Fibroblast of peridontal ligament (primary cell): ENCODE measurements at regions not wholly inside any gene's neighbourhood (a gene's known extent, or its start where the extent isn't known, plus 50 kb on each side); places are given as distances from the start of the nearest gene placed in this dataset.
"Not testable (repeated sequence)": the region's sequence is repeated elsewhere in the genome, so short reads cannot be mapped to it uniquely, and the experiment has no call there.

Experiments
- DNase-seq: peaks from one replicate; pipeline ENCODE4 v3.0.0-alpha.2; 2010; ENCODE audit errors: extremely low read depth

- DNase-seq: no peak
Observed at GRCh38 chr9:22990349-22990748, 543.7 kb downstream of the DMRTA1 start.

DNA sequence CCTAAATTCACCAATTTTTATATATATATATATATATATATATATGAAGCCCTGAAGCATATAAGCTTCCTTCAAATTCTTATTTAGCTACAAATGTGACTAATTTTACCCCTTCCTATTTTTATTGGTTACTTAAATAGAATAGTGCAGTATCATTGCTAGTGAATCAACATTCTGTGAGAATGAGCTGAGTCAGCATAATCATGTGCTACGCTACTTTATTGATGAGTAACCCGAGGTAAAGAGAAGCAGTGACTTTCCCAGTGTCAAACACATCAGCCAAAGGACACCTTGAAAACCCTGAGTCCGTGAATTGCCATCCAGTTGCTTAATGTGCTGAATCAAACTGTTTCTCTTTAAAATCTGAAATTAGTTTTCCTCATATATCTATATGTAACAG, 546.2 kb downstream of the DMRTA1 start:
- DNase-seq: no peak

- DNase-seq: no peak
Observed at GRCh38 chr9:22997923-22998322, 551.3 kb downstream of the DMRTA1 start.

DNA sequence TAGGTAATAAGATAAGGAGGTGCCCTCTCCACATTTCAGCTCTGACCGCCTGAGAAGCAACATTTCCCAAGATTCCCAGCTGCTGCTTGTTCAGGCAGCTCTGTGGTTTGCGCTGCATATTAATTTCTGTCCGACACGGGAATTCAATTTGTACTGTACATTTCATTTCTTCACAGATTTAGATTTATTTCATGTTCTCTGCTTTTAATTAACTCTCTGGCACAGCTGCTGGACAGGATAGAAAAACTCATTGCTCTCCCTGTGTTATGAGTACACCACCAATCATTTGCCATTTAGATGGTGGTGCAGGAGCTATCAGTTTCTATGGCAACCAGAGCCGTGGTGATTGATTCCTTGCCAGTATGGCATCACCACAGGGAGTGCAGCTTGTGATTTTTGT, 558.5 kb downstream of the DMRTA1 start:
- DNase-seq: peak; percentile 66

DNA sequence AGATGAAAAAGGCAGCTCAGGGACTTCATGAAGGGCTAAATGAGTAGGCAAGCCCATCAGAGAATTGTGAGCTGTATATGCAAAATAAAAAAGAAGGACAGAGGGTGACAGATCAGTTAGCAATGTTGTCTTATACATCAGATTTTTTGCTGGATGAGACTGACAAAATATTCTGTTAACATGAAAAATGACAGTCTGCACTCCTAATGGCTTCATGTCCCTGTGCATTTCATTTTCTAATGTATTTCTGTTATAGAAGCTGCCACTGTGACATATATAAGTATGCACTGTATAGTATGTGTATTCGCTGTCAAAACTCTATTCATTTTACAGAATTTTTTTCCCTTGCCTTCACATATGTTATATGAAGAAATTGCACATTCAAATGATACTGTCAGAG, 559.5 kb downstream of the DMRTA1 start:
- no peak for DNase-seq

- peak; percentile 17 for DNase-seq
Observed at GRCh38 chr9:23011669-23012068, 565.0 kb downstream of the DMRTA1 start.

GRCh38 chr9:23015557-23015956, 568.9 kb downstream of the DMRTA1 start:
- no peak for DNase-seq

GRCh38 chr9:23036416-23036815, 589.8 kb downstream of the DMRTA1 start:
- no peak for DNase-seq

- no peak for DNase-seq
Observed at GRCh38 chr9:23039402-23039801, 592.8 kb downstream of the DMRTA1 start.

- DNase-seq: no peak
Observed at GRCh38 chr9:23041466-23041865, 594.8 kb downstream of the DMRTA1 start.

DNA sequence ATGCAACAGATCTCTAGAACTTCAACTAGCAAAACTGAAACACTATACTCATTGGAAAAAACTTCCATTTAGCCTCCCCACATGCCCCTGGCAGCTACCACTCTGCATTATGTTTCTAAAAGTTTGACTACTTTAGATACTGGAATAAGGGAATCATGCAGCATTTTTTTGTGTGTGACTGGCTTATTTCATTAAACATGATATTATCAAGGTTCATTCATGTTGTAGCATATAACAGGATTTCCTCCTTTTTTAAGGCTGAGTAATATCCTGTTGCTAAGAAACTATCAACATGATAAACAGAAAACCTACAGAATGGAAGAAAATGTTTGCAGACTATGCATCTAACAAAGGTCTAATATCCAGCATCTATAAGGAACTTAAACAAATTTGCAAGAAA, 597.9 kb downstream of the DMRTA1 start:
- DNase-seq: no peak

GRCh38 chr9:23046026-23046425, 599.4 kb downstream of the DMRTA1 start:
- DNase-seq: not testable (repeated sequence)

DNA sequence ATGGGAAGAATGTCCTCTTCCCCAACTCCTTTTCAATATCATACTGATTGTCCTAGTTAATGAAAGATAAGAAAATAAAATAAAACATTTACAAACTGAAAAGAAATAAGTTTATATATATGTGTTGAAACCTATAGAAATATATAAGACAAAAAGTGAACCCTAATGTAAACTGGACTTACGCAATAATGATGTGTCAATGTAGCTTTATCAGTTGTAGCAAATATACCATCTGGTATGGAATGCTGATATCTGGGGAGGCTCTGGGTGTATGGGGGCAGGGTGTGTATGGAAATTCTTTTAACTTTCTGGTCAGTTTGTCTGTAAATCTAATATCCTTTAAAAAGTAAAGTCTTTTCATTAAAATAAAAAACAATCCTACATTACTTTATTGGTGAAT, 603.9 kb downstream of the DMRTA1 start:
- no peak for DNase-seq

DNA sequence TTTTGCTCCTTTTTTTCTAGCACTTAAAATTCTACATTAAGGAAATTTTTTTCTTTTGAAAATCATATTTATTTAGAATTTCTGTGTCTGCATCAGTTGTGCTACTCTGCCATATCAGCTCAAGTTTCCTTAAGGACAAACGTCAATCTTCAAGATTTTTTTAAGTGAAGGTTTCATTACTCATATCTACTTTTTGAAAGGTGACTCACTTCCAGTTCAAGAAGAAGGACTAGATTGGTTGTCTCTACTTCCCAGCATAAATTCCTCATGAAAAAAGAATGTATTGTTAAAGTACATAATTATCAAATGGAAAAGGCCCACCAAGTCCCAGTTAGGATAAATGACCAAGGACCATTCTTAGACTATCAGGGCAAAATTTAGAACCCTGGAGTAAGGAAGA, 626.5 kb downstream of the DMRTA1 start:
- no peak for DNase-seq

GRCh38 chr9:23079798-23080197, 633.2 kb downstream of the DMRTA1 start:
- DNase-seq: peak; percentile 16

- no peak for DNase-seq
Observed at GRCh38 chr9:23081377-23081776, 634.8 kb downstream of the DMRTA1 start.

DNA sequence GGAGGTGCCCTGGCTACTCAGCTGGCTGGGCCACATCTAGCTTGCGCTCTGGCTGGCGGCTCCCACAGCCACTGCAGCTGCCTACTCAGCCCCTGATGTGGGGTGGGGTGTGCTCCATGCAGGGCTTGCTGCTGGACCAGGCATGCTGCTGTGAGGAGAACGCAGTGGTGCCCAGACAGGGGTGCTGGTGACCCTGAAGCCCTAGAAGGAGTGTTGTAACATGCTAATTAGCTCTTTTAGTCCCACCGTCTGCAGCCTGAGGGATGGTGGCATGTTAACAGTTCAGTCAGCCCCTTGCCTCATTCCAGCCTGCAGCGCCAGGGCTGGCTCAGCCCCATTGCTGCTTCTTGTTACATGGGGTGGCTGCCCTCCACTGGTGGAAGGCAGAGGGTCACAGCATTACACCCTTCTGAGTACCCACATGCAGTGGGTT, 642.3 kb downstream of the DMRTA1 start:
- peak; percentile 26 for DNase-seq

DNA sequence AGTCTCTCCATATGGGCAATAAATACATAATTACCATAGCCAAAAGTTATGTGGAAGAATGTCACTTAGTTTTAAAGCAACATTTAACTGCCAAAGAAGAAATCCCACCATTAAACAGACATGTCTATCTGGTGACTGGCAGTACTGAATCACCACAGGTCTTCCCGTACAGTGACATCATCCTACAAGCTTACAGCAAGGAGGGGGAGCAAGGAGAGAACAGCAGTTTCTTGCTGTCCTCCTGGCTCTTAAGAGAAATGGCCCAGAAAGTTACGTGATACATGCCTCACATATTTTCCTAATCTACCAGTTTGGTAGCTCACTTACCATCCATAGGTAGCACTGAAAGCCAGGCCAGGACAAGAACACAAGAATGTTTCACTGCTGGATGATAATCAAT, 671.0 kb downstream of the DMRTA1 start:
- peak; percentile 33 for DNase-seq

DNA sequence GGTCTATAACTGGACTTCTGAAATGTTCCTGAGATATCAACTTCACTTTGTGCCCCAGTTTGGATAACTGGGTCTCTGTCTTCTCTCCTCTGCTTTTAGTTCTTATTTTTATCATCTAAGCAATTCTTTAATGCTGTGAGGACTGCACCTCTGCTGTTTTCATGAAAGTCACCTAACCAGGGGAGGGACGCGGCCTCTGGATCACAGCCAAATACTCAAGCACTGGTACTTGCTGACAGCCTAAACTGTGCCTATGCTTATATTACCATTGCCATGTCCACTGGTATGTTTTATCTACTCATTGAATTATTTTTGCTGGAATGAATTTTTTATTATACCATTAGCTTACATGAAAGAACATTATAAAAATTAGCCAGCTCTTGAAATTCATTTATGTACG, 674.0 kb downstream of the DMRTA1 start:
- no peak for DNase-seq

- DNase-seq: peak; percentile 38
Observed at GRCh38 chr9:23123048-23123632, 676.5 kb downstream of the DMRTA1 start.

DNA sequence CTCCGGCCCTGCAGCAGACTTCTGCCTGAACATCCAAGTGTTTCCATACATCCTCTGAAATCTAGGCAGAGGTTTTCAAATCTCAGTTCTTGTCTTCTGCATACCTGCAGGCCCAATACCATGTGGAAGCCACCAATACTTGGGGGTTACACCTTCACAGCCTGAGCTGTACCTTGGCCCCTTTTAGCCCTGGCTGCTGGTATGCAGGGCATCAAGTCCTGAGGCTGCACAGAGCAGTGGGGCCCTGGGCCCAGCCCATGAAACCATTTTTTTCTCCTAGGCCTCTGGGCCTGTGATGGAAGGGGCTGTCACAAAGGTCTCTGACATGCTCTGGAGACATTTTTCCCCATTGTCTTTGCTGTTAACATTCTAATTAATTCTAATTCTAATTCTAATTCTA, 680.6 kb downstream of the ELAVL2 start:
- no peak for DNase-seq

DNA sequence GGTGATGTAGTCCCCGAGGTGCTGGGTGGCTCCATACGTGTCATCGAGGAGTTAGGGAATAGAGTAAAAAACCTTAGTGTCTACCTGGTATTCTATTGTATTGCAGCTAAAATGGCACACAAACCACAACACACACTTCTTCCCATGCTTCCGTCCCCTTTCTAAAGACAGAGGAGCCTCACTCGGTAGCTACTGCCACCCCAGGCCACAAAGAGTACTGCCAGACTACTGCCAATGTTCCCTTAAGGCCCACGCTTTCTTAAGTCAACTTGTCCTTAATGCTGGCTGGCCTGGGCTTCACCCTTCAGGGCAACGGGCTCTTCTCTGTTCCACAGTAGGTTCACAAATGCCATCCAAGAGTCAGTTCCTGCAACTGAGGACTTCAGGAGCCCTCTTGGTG, 673.0 kb downstream of the ELAVL2 start:
- no peak for DNase-seq

- DNase-seq: no peak
Observed at GRCh38 chr9:23160491-23160890, 665.5 kb downstream of the ELAVL2 start.

DNA sequence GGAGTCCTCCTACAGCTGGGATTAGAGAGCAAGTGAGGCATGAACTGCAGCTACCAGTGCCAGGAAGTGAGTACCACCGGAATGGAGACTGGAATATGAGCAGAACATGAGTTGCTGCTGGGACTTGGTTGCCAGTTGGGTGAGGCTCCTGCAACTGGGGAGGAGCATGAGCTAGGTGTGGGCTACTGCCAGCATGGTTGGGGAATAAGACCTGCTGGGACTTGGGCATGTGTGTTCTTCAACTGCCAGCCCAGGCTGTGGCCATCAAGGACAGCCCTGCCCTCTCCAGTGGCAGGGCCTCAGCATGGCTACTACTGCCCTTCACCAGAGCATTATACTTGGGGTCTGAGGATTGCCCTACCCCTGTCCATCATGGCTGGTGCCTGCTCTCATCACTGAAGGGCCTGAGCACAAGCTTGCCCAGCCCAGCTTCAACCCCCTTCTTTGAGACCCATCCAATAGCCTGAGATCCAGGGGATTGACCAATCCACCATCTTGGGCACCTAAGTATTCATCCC, 665.0 kb downstream of the ELAVL2 start:
- DNase-seq: no peak
